Activated CD8-positive, alpha-beta memory T cell treated with anti-CD3 and anti-CD28 coated beads for 36 hours (primary cell): ENCODE measurements at regions not wholly inside any gene's neighbourhood (a gene's known extent, or its start where the extent isn't known, plus 50 kb on each side); places are given as distances from the start of the nearest gene placed in this dataset.
"Not testable (repeated sequence)": the region's sequence is repeated elsewhere in the genome, so short reads cannot be mapped to it uniquely, and the experiment has no call there.

ENCODE experiments used
- CTCF ChIA-PET: fragments of 350-600 bp; sonication (Branson Sonifier 250); formaldehyde crosslinking; loops from one replicate; lab custom pipeline; 2021; ENCODE audit warnings: antibody characterized with exemption; lab: Charles Lee
- POLR2A ChIA-PET: fragments of 350-600 bp; sonication (Branson Sonifier 250); formaldehyde crosslinking; loops from one replicate; lab custom pipeline; 2021; ENCODE audit warnings: antibody characterized with exemption; lab: Charles Lee

- POLR2A ChIA-PET, result no interaction called here
- CTCF ChIA-PET, result no interaction called here
These were observed 305.3 kb upstream of the DDHD1 start for GRCh38 chr14:53458368-53458814.

GRCh38 chr14:53456931-53457330 lies 303.8 kb upstream of the DDHD1 start:
- CTCF ChIA-PET, result no interaction called here
- POLR2A ChIA-PET, result no interaction called here

GRCh38 chr14:53452005-53452673 lies 299.0 kb upstream of the DDHD1 start:
- POLR2A ChIA-PET, result no interaction called here

GRCh38 chr14:53450871-53451270 lies 297.7 kb upstream of the DDHD1 start:
- ChIA-PET CTCF (no interaction called here), POLR2A (no interaction called here)

More at GRCh38 chr14:53452005-53452673, 299.0 kb upstream of the DDHD1 start:
- CTCF ChIA-PET, result no interaction called here

GRCh38 chr14:53448682-53449081 lies 295.6 kb upstream of the DDHD1 start:
- ChIA-PET CTCF (no interaction called here), POLR2A (no interaction called here)

- POLR2A ChIA-PET, result no interaction called here
- CTCF ChIA-PET, result no interaction called here
These were observed 291.7 kb upstream of the DDHD1 start for GRCh38 chr14:53444677-53445312.

GRCh38 chr14:53441789-53442188 lies 288.7 kb upstream of the DDHD1 start:
- POLR2A ChIA-PET, result no interaction called here
- CTCF ChIA-PET, result no interaction called here

- POLR2A ChIA-PET, result no interaction called here
- CTCF ChIA-PET, result no interaction called here
These were observed 284.7 kb upstream of the DDHD1 start for GRCh38 chr14:53437858-53438257.

GRCh38 chr14:53432378-53432802 lies 279.3 kb upstream of the DDHD1 start:
- ChIA-PET POLR2A (no interaction called here), CTCF (no interaction called here)

GRCh38 chr14:53430870-53431269 lies 277.7 kb upstream of the DDHD1 start:
- ChIA-PET POLR2A (no interaction called here), CTCF (no interaction called here)

- CTCF ChIA-PET, result no interaction called here
These were observed 259.9 kb upstream of the DDHD1 start for GRCh38 chr14:53412819-53413675.

GRCh38 chr14:53411125-53411524 lies 258.0 kb upstream of the DDHD1 start:
- POLR2A ChIA-PET, result no interaction called here
- CTCF ChIA-PET, result no interaction called here

More at GRCh38 chr14:53412819-53413675, 259.9 kb upstream of the DDHD1 start:
- POLR2A ChIA-PET, result no interaction called here

- ChIA-PET POLR2A (no interaction called here), CTCF (no interaction called here)
These were observed 256.8 kb upstream of the DDHD1 start for GRCh38 chr14:53409969-53410368.

GRCh38 chr14:53409289-53409688 lies 256.2 kb upstream of the DDHD1 start:
- ChIA-PET CTCF (no interaction called here), POLR2A (no interaction called here)

GRCh38 chr14:53408175-53408879 lies 255.2 kb upstream of the DDHD1 start:
- CTCF ChIA-PET, result no interaction called here
- POLR2A ChIA-PET, result no interaction called here

GRCh38 chr14:53406519-53406918 lies 253.4 kb upstream of the DDHD1 start:
- ChIA-PET CTCF (no interaction called here), POLR2A (no interaction called here)

- ChIA-PET POLR2A (no interaction called here), CTCF (no interaction called here)
These were observed 248.5 kb upstream of the DDHD1 start for GRCh38 chr14:53401646-53402045.

- CTCF ChIA-PET, result no interaction called here
- POLR2A ChIA-PET, result no interaction called here
These were observed 245.9 kb upstream of the DDHD1 start for GRCh38 chr14:53399057-53399456.

GRCh38 chr14:53398616-53399015 lies 245.5 kb upstream of the DDHD1 start:
- POLR2A ChIA-PET, result no interaction called here
- CTCF ChIA-PET, result interaction anchor here (0.8 kb wide), 1 partner anchor 12 kb away, joined by 4 read pairs; no protein-coding TSS in a partner anchor

- CTCF ChIA-PET, result not testable (repeated sequence)
These were observed 242.1 kb upstream of the DDHD1 start for GRCh38 chr14:53395267-53395666.

More at GRCh38 chr14:53395267-53395666, 242.1 kb upstream of the DDHD1 start:
- POLR2A ChIA-PET, result not testable (repeated sequence)
